Kidney (tissue), 13 donors: ENCODE measurements at regions not wholly inside any gene's neighbourhood (a gene's known extent, or its start where the extent isn't known, plus 50 kb on each side); places are given as distances from the start of the nearest gene placed in this dataset.
"Not testable (repeated sequence)": the region's sequence is repeated elsewhere in the genome, so short reads cannot be mapped to it uniquely, and the experiment has no call there.

ENCODE experiments used
- DNase-seq, 5 donors: peaks; one replicate each; pipeline ENCODE4 v3.0.0-alpha.2; 2013 to 2020
- FAIRE-seq: peaks from 2 replicates; lab custom pipeline; 2012; peaks lifted over from hg19 to GRCh38; lab: Jason Lieb, UNC
- H3K27ac ChIP-seq, 2 donors: one replicate each; pipeline ENCODE4 v1.7.0; 2013; ENCODE audit warnings: low read depth in 2 of 2, low read length in 2 of 2, inconsistent platforms in 1 of 2
- H3K27me3 ChIP-seq: one replicate; pipeline ENCODE4 v1.7.1; 2013; ENCODE audit warnings: low read length, inconsistent platforms; ENCODE audit not compliant: control insufficient read depth, insufficient read depth
- H3K36me3 ChIP-seq, 3 donors: one replicate each; pipeline versions ENCODE4 v1.7.0 to v1.7.1; 2013; ENCODE audit warnings: low read length in 3 of 3, control low read depth in 1 of 3, inconsistent platforms in 1 of 3; ENCODE audit not compliant: insufficient read depth in 3 of 3, control insufficient read depth in 2 of 3
- H3K4me1 ChIP-seq, 3 donors: one replicate each; pipeline versions ENCODE4 v1.7.0 to v1.7.1; 2013; ENCODE audit warnings: low read length in 3 of 3, inconsistent platforms in 1 of 3, low read depth in 1 of 3; ENCODE audit not compliant: control insufficient read depth in 2 of 3, insufficient read depth in 2 of 3
- H3K4me3 ChIP-seq, 3 donors: one replicate each; pipeline versions ENCODE4 v1.7.0 to v1.8.1; 2013; ENCODE audit warnings: low read length in 3 of 3, control low read depth in 1 of 3, inconsistent platforms in 1 of 3
- H3K9ac ChIP-seq, 3 donors: one replicate each; pipeline versions ENCODE4 v1.7.0 to v1.7.1; 2013; ENCODE audit warnings: low read length in 3 of 3, control low read depth in 1 of 3, inconsistent platforms in 1 of 3
- H3K9me3 ChIP-seq, 3 donors: one replicate each; pipeline versions ENCODE4 v1.7.0 to v1.7.1; 2013; ENCODE audit warnings: low read length in 3 of 3, control low read depth in 1 of 3, inconsistent platforms in 1 of 3; ENCODE audit not compliant: control insufficient read depth in 2 of 3, insufficient read depth in 1 of 3
- intact Hi-C: fragments of 100-400 bp; cut with DNase I; formaldehyde crosslinking; loops from one replicate; pipeline ENCODE4 v1.11.1; 2022
- TF ChIP-seq, protein P1 (sequence below): IDR thresholded peaks from 3 replicates; pipeline ENCODE4 v1.5.1; 2012; ENCODE audit warnings: mild to moderate bottlenecking, moderate library complexity, borderline replicate concordance; ENCODE audit not compliant: insufficient read depth; ENCODE audit errors: extremely low read depth
- donor health status: control.
- donor health status: control.
- donor health status: control.
- donor health status: control.
- donor health status: control.
- donor health status: DM: yes; HTN: yes; CAD: no.
- donor health status: Normal renal cell carcinoma (clear cell type).

DNA sequence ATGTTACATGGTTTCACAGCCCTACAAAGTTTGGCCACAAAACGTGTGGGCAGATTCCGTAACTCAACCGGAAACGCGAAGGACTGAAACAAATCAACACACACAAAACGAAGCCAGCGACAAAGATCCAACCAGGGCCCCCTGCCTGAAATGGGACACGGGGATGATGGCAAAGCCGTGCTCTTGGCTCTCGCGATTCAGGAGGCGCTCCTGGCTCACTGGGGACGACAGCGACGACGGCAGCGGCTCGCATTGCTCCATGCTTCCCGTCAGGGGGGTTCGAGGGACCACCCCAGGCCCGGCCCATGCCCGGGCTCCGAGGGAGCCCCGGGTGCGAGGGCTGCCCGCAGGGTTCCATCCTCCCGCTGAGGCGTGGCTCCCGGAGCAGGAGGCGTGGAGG is 4786.8 kb upstream of the OR11H1 start:
- intact Hi-C loops: no loop called here
- TF ChIP-seq, protein P1, sequence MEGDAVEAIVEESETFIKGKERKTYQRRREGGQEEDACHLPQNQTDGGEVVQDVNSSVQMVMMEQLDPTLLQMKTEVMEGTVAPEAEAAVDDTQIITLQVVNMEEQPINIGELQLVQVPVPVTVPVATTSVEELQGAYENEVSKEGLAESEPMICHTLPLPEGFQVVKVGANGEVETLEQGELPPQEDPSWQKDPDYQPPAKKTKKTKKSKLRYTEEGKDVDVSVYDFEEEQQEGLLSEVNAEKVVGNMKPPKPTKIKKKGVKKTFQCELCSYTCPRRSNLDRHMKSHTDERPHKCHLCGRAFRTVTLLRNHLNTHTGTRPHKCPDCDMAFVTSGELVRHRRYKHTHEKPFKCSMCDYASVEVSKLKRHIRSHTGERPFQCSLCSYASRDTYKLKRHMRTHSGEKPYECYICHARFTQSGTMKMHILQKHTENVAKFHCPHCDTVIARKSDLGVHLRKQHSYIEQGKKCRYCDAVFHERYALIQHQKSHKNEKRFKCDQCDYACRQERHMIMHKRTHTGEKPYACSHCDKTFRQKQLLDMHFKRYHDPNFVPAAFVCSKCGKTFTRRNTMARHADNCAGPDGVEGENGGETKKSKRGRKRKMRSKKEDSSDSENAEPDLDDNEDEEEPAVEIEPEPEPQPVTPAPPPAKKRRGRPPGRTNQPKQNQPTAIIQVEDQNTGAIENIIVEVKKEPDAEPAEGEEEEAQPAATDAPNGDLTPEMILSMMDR: no peak
- Histone ChIP-seq H3K27me3 (no peaks in the 10 kb centered on the region), H3K9me3 (peaks cover 0 to 4% (median 2%) of the 10 kb centered on the region in 3 donors), H3K27ac (no peak overlapping the region), H3K36me3 (no peaks in the 10 kb centered on the region), H3K9ac (no peak overlapping the region), H3K4me3 (no peak overlapping the region), H3K4me1 (no peaks in the 10 kb centered on the region)
- FAIRE-seq (no peak), DNase-seq (peak in 2 of 5 donors; percentile 12 to 87)

DNA sequence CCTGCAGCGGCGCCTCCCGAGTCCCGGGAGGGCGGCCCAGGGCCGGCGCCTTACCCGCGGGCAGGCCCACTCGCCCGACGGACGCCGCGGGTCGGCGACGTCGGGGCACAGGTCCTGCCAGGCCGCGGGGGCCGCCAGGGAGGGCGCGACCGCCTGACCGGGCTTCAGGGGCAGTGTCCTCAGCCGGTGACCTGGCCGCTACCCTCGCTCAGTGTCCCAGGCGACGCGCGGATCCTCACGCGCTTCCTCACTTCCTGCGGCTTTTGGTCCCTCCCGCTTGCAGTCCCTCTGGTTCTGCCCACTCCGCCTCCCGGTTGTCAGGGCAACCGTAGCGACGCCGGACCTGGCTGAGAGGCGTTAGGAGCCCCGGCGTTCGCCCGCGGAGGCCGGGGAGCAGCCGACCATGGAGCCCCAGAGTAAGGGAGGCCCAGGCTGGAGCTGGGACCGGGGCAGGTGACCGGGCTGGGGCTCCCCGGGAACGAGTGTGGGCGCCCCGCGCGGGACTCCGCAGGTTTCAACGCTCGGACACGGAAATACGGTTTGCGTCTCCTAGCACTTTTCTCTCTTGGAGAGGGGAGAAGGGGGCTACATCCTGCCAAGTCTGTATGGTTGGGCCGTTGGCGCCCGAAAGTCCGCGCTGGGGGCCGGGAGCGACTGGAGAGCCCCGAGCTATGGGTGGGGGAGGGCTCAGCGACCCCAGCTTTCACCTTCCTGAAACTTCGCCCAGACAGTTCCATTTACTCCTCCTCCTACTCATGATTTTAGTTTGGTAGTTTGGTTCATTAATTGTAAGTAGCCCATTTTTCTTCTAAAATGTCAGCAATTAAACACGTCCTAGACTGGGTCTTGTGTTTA is 4786.0 kb upstream of the OR11H1 start:
- H3K4me3 ChIP-seq, FAIRE-seq, H3K27me3 ChIP-seq, H3K9ac ChIP-seq, intact Hi-C loops, H3K9me3 ChIP-seq, H3K4me1 ChIP-seq, H3K36me3 ChIP-seq, H3K27ac ChIP-seq: not testable (repeated sequence)
- DNase-seq: peak in 2 of 5 donors; percentile 49 to 83

DNA sequence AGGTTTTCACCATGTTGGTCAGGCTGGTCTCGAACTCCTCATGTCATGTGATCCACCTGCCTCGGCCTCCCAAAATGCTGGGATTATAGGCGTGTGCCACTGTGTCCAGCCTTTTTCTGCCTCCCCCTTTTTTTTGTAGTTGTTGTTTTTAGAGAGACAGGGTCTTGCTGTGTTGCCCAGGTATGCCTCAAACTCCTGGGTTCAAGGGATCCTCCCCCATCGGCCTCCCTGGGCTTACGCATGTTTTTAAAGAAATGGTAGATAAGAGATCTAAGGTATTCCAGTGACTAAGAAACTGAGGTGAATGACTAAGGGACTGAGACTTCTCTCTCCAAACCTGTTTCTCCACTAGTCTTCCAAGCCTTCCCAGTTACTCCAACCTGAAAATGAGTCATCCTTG is 4781.6 kb upstream of the OR11H1 start:
- intact Hi-C loops, H3K9ac ChIP-seq, H3K27me3 ChIP-seq, H3K27ac ChIP-seq, H3K4me3 ChIP-seq, H3K4me1 ChIP-seq, H3K9me3 ChIP-seq, H3K36me3 ChIP-seq, FAIRE-seq: not testable (repeated sequence)
- DNase-seq: peak in 1 of 5 donors; percentile 53

DNA sequence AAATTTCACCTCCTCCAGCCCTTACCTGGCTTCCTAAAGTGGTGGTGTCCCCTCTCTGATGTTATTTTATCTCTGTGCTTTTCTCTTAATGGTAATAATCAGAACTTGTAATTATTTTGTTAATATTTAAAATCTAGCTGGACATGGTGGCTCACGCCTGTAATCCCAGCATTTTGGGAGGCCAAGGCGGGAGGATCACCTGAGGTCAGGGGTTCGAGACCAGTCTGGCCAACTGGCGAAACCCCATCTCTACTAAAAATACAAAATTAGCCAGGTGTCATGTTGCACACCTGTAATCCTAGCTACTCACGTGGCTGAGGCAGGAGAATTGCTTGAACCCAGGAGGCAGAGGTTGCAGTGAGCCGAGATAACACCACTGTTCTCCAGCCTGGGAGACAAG is 4780.8 kb upstream of the OR11H1 start:
- H3K9me3 ChIP-seq, intact Hi-C loops: not testable (repeated sequence)

DNA sequence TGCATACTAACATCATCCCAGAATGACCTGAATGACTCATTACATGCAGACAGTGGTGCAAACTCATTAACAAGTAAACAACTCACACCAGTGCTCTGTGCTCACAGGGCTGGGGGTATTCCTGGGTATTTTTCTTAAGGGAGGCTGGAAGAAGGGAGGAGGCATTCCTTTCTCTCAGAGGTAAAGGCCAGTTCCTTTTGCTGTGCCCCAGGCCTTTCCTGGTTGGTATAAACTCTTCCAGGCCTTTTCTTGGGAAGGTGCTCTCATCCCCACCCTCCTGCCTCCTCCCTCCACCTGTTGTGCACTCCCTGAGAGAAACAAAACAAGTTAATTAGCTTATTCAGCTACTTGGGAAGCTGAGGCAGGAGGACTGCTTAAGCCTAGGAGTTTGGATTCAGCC is 4779.2 kb upstream of the OR11H1 start:
- H3K27me3 ChIP-seq, H3K36me3 ChIP-seq, DNase-seq, H3K4me3 ChIP-seq, H3K4me1 ChIP-seq, H3K27ac ChIP-seq, FAIRE-seq, H3K9ac ChIP-seq, H3K9me3 ChIP-seq, intact Hi-C loops: not testable (repeated sequence)

More for the DNA sequence above, 4780.8 kb upstream of the OR11H1 start:
- not testable (repeated sequence) for H3K4me1 ChIP-seq, H3K9ac ChIP-seq, H3K27ac ChIP-seq, H3K27me3 ChIP-seq, H3K36me3 ChIP-seq, H3K4me3 ChIP-seq, FAIRE-seq
- DNase-seq: peak in 1 of 5 donors; percentile 62

DNA sequence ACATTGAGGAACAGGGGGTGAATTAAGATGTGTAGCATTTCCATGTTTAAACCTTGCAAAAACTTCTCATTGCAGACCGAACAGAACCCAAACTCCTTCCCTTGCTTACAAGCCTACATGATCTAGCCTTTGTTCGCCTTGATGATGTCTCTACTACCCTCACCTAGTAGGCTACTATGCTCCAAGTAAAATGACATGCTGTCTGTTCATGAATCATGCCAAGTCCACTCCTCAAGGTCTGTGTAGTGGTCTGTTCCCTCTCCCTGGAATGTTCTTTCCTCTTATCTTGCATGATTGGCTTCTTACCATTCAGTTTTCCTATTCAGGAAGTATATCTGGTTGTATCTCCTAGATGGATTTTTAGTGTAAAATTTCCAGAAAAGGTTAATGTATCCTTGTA is 4778.6 kb upstream of the OR11H1 start:
- H3K4me3 ChIP-seq, DNase-seq, H3K9me3 ChIP-seq, H3K27ac ChIP-seq, intact Hi-C loops, H3K27me3 ChIP-seq, FAIRE-seq, H3K4me1 ChIP-seq, H3K36me3 ChIP-seq, H3K9ac ChIP-seq: not testable (repeated sequence)

DNA sequence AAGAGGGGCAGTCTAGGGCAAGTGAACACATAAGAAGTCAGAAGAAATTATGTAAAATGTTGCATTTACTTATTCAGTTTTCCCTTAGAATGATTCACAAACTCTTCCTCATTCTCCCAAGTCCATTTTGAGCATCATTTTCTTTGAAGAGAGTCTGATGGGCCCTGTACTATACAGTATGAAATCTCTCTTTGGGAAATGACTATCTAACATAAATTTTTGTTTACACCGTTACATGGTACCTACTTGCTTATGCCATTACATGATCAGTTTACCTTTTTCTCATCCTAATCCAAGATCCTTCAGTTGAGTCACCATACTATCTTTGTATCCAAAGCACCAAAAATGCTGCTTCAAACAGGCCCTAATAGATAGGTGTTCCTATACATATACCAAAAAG is 4774.4 kb upstream of the OR11H1 start:
- H3K27ac ChIP-seq, H3K36me3 ChIP-seq, FAIRE-seq, H3K4me3 ChIP-seq, H3K9me3 ChIP-seq, H3K27me3 ChIP-seq, H3K9ac ChIP-seq, H3K4me1 ChIP-seq, intact Hi-C loops, DNase-seq: not testable (repeated sequence)
